NCI-H460 (cell line): ENCODE measurements at regions not wholly inside any gene's neighbourhood (a gene's known extent, or its start where the extent isn't known, plus 50 kb on each side); places are given as distances from the start of the nearest gene placed in this dataset.
"Not testable (repeated sequence)": the region's sequence is repeated elsewhere in the genome, so short reads cannot be mapped to it uniquely, and the experiment has no call there.

Experiments
- DNase-seq: peaks from one replicate; pipeline ENCODE4 v3.0.0-alpha.2; 2016; ENCODE audit warnings: low read depth; ENCODE audit errors: extremely low read depth

- no peak for DNase-seq
Observed at GRCh38 chr14:29352706-29353080, 575.0 kb downstream of the PRKD1 start.

GRCh38 chr14:29353513-29353912 is 574.1 kb downstream of the PRKD1 start:
- DNase-seq = no peak

GRCh38 chr14:29354486-29354885 is 573.2 kb downstream of the PRKD1 start:
- DNase-seq = no peak

- no peak for DNase-seq
Observed at GRCh38 chr14:29355331-29355730, 572.3 kb downstream of the PRKD1 start.

- DNase-seq = no peak
Observed at GRCh38 chr14:29355846-29356245, 571.8 kb downstream of the PRKD1 start.

- no peak for DNase-seq
Observed at GRCh38 chr14:29360656-29361055, 567.0 kb downstream of the PRKD1 start.

GRCh38 chr14:29370024-29370423 is 557.6 kb downstream of the PRKD1 start:
- no peak for DNase-seq

GRCh38 chr14:29376237-29376636 is 551.4 kb downstream of the PRKD1 start:
- no peak for DNase-seq

GRCh38 chr14:29380826-29381225 is 546.8 kb downstream of the PRKD1 start:
- no peak for DNase-seq

- no peak for DNase-seq
Observed at GRCh38 chr14:29388571-29388970, 539.1 kb downstream of the PRKD1 start.

GRCh38 chr14:29390081-29390832 is 537.4 kb downstream of the PRKD1 start:
- no peak for DNase-seq

GRCh38 chr14:29391231-29391630 is 536.4 kb downstream of the PRKD1 start:
- DNase-seq = no peak

- no peak for DNase-seq
Observed at GRCh38 chr14:29391801-29392200, 535.8 kb downstream of the PRKD1 start.

- DNase-seq = no peak
Observed at GRCh38 chr14:29392287-29392686, 535.4 kb downstream of the PRKD1 start.

GRCh38 chr14:29403091-29403490 is 524.6 kb downstream of the PRKD1 start:
- DNase-seq = no peak

GRCh38 chr14:29410581-29410980 is 517.1 kb downstream of the PRKD1 start:
- no peak for DNase-seq

GRCh38 chr14:29414931-29415330 is 512.7 kb downstream of the PRKD1 start:
- DNase-seq = not testable (repeated sequence)

GRCh38 chr14:29419736-29420135 is 507.9 kb downstream of the PRKD1 start:
- DNase-seq = no peak

GRCh38 chr14:29421156-29421728 is 506.4 kb downstream of the PRKD1 start:
- no peak for DNase-seq

- DNase-seq = no peak
Observed at GRCh38 chr14:29425705-29426482, 501.8 kb downstream of the PRKD1 start.

- no peak for DNase-seq
Observed at GRCh38 chr14:29442696-29443095, 485.0 kb downstream of the PRKD1 start.

- no peak for DNase-seq
Observed at GRCh38 chr14:29444216-29444615, 483.4 kb downstream of the PRKD1 start.
